Activated naive CD4-positive, alpha-beta T cell treated with anti-CD3 and anti-CD28 coated beads, Interleukin-2, amount 50 U/mL, for 72 hours (primary cell): ENCODE measurements at regions not wholly inside any gene's neighbourhood (a gene's known extent, or its start where the extent isn't known, plus 50 kb on each side); places are given as distances from the start of the nearest gene placed in this dataset.
A peak's percentile ranks its signal among the peaks of the same experiment; 100 is the strongest.
"Not testable (repeated sequence)": the region's sequence is repeated elsewhere in the genome, so short reads cannot be mapped to it uniquely, and the experiment has no call there.

ENCODE experiments used
- ATAC-seq, 2 donors: fragments of 150-1000 bp; cut with Tn5 transposase; 2 replicates each; pipeline ENCODE4 v1.10.0; 2021; ENCODE audit warnings: mild to moderate bottlenecking in 2 of 2, moderate library complexity in 2 of 2
- DNase-seq, 2 donors: peaks; one replicate each; pipeline ENCODE4 v3.0.0; 2021 to 2022; ENCODE audit warnings: low spot score in 2 of 2
- H3K27ac Mint-ChIP-seq, 2 donors: one replicate each; pipeline ENCODE4 v1.8.0; 2022; ENCODE audit warnings: mild to moderate bottlenecking in 2 of 2, mixed read lengths in 2 of 2
- H3K36me3 Mint-ChIP-seq, 2 donors: one replicate each; pipeline ENCODE4 v1.8.0; 2022; ENCODE audit warnings: mixed read lengths in 2 of 2
- H3K9me3 Mint-ChIP-seq, 2 donors: one replicate each; pipeline ENCODE4 v1.8.0; 2022; ENCODE audit warnings: mixed read lengths in 2 of 2

DNA sequence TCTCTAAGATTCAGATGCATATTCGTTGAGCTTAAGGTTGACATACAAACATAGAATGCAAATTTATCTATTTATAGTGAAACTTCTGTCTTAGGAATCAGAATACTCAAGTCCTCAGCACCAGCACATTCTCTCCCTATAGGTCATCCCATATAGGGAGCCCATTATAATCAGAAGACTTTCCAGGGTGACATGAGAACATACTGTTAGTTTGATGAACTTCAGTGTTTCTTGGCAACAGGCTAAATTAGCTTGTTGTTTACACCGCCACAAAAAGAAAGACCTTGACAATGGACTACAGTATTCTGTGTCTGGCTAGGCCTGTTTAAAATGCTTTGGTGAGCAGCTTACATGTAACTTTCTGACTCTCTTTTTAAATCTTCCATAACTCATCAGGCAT is 104.2 kb downstream of the TAF11L14 start:
- peaks cover 7 to 13% of the 10 kb centered on the region in 2 donors for H3K9me3 Mint-ChIP-seq
- DNase-seq, result no peak
- no peaks in the 10 kb centered on the region for H3K36me3 Mint-ChIP-seq
- H3K27ac Mint-ChIP-seq, result no peak overlapping the region
- ATAC-seq, result no peak

DNA sequence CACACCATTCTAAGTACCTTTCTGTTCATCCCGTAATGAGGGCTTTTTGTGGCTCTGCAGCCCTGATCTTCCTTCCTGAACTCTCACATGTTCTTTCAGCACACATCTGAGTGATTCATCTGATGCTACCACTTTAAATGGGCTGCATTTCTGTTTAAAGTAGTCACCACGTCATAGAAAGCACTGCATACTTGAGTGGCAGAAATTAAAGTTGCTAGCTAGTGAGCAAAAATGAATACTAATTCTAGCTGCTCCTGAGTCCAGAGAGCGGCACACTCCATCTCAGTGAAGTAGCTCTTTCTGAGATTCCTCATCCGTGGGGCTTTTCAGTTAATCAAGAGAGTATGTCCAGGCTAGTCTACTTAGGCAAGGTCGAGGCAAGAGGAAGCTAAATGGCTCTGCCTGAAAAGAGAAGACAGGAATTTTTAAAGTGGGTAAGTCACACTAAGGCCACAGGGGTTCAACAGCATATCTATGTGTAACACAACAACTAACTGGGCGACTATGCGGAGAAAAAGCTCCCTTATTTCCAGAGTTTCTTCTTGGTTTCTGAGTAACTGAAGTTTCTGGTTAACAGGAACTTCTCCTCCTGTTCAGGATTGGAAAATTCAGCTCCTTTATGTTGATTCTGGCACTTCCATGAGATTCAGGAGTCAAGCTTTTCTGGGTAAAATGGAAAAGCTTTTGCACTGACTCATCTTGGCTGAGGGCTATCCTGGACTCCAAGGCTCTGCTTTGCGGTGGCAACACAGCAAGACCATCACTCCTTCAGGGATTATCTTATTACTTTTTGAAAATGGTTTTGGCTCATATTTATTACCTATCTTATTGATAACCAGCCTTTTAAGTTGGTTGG is 109.5 kb downstream of the TAF11L14 start:
- H3K9me3 Mint-ChIP-seq, result peaks cover 4 to 13% of the 10 kb centered on the region in 2 donors
- no peaks in the 10 kb centered on the region for H3K36me3 Mint-ChIP-seq
- no peak overlapping the region for H3K27ac Mint-ChIP-seq
- ATAC-seq, result no peak
- DNase-seq, result no peak

DNA sequence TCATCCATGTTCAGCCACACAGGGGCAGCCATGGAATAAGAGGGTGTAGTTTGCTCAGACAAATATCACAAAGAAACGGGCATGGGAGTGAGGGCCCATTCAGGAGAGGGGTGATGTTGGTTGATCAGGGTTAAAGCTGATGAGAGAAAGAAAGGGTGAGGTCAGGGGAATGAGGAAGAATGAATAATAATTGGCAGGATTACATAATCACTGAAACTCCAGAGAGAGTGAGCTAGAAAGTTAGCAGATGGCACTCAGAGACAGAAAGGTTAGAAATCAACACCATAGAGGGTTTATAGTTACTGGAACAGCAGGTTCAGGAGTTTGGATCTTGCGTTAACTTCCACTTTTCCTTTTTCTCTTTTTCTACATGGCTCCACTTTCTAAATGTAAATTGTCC is 113.9 kb downstream of the TAF11L14 start:
- Mint-ChIP-seq H3K27ac (no peak overlapping the region), H3K9me3 (peaks cover 0 to 9% of the 10 kb centered on the region in 2 donors), H3K36me3 (no peaks in the 10 kb centered on the region)
- no peak for ATAC-seq
- DNase-seq, result no peak

DNA sequence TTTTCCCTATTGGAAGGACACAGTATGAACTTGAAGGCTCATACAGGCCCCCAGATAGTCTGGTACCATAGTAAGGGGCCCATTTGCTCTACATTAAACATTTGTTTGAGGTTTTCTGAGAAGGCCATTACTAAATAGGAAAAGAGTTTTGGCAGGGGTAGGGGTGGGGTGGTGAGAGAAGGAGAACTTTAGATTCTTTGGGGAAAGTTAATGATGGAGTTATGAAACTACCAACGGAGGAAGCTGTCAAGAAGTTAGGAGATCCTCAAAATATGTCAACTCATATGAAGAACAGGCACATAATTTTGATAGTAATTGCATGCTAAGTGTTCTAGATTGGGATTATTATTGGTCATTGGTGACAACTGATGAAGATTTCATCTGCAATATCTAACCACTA is 114.7 kb downstream of the TAF11L14 start:
- no peak for ATAC-seq

DNA sequence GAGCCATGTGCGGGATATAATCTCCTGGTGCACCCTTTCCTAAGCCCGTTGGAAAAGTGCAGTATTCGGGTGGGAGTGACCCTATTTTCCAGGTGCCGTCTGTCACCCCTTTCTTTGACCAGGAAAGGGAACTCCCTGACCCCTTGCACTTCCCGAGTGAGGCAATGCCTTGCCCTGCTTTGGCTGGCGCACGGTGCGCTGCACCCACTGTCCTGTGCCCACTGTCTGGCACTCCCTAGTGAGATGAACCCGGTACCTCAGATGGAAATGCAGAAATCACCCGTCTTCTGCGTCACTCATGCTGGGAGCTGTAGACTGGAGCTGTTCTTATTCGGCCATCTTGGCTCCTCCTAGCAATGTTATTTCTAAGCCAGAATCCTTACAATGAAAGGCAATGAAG is 121.1 kb downstream of the TAF11L14 start:
- not testable (repeated sequence) for ATAC-seq, DNase-seq, H3K27ac Mint-ChIP-seq
- Mint-ChIP-seq H3K9me3 (peaks cover 21 to 23% of the 10 kb centered on the region in 2 donors), H3K36me3 (peaks cover 0 to 11% of the 10 kb centered on the region in 2 donors)

More for the DNA sequence above, 114.7 kb downstream of the TAF11L14 start:
- no peak for DNase-seq
- Mint-ChIP-seq H3K9me3 (peaks cover 0 to 5% of the 10 kb centered on the region in 2 donors), H3K36me3 (no peaks in the 10 kb centered on the region), H3K27ac (no peak overlapping the region)

DNA sequence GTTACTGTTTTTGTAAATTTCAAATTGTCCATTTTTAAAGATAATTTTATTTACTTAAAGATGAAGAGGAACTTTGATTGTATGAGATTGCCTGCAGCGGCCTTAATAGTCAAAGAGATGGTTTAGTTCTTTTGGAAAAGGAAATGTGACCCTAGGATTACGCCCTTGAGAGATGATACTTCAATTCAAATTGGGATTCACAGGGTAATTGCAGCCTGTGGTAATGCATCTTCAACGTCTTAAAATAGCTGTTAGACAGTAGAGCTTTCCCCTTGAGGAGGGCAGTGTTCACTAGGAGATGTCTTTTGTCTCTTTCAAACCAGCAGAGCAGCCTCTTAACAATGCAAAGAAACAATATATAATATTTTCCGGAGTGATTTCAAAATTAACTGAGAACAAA is 127.1 kb downstream of the TAF11L14 start:
- no peak for DNase-seq
- H3K9me3 Mint-ChIP-seq, result peaks cover 18 to 30% of the 10 kb centered on the region in 2 donors
- no peaks in the 10 kb centered on the region for H3K36me3 Mint-ChIP-seq
- no peak overlapping the region for H3K27ac Mint-ChIP-seq
- ATAC-seq, result no peak

DNA sequence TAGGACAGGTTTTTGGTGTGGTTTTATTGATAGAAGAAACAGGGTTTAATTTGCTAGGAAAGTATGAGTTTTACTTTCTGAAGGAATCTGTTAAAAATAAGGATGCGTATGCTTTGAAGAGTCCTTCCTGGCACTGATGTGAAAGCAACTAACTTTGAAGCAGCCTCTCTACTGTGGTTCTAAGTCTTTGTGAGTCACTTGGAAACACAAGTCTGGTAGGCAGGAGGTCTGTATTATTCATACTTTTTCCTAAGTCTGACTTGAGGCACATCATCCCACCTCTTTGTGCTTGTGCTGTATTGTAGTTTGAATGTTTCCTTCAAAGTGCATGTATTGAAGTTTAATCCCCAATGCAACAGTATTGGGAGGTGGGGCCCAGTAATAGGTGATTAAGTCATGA is 129.0 kb downstream of the TAF11L14 start:
- Mint-ChIP-seq H3K27ac (no peak overlapping the region), H3K9me3 (peaks cover 22 to 36% of the 10 kb centered on the region in 2 donors), H3K36me3 (peaks cover 0 to 5% of the 10 kb centered on the region in 2 donors)
- ATAC-seq (peak in 1 of 2 donors; percentile 22), DNase-seq (no peak)

DNA sequence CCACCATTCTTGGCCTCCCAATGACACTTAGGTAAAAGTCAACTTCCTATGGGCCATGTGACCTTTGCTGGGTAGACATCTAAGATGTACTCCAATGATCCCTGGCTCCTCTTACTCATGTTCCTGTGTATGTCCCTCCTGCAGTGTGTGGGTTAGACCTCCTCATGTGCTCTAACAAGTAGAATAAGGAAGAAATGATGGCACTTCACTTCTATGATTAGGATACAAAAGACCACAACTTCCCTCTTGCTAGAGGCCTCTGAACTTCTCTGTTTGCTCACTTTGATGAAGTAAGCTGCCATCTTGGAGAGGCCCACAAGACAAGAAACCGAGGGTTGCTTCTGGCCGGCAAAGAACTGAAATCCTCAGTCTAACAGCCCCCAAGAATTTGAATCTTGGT is 131.8 kb downstream of the TAF11L14 start:
- H3K36me3 Mint-ChIP-seq, result peaks cover 0 to 5% of the 10 kb centered on the region in 2 donors
- ATAC-seq (no peak), DNase-seq (no peak)
- peaks cover 16 to 31% of the 10 kb centered on the region in 2 donors for H3K9me3 Mint-ChIP-seq
- H3K27ac Mint-ChIP-seq, result no peak overlapping the region

DNA sequence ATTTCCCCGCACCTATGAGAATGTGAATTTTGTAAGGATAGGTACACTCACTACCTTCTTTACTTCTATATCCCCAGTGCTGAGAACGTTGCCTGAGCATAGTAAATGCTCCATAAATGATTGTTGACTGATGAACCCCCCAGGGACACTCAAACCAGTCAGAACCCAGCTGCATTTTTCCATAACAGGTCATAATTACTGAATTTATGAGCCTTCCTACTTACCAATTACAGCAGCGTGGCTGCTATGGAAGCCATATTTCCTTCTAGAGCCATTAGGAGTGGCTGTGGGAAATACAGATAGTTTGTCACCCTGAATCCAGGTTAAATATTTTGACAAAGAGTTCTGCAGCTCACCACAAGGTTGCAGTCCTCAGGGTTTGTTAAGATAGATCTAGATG is 135.0 kb downstream of the TAF11L14 start:
- ATAC-seq (no peak), DNase-seq (no peak)
- H3K9me3 Mint-ChIP-seq, result peaks cover 25 to 28% of the 10 kb centered on the region in 2 donors
- H3K27ac Mint-ChIP-seq, result no peak overlapping the region
- peaks cover 0 to 5% of the 10 kb centered on the region in 2 donors for H3K36me3 Mint-ChIP-seq

DNA sequence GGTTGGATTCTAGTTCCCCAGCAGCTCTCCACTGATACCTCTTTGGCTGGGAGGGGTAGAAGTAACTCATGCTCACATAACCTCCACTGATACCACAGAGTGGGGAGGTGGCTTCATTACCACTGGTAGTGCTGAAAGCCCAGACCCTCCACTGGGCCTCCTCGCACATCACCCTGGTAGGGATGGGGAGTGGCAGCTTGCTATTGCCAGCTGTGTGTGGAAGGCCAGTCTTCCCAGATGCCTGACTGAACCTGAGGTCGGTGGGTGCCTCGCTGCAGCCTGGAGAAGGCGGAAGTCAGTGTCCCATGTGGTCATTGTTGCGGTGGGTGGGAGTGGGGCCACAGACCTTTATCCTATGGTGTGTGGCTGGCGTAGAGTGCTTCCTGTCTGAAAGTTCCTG is 138.0 kb downstream of the TAF11L14 start:
- H3K36me3 Mint-ChIP-seq, result no peaks in the 10 kb centered on the region
- DNase-seq (no peak), ATAC-seq (no peak)
- no peak overlapping the region for H3K27ac Mint-ChIP-seq
- peaks cover 12 to 19% of the 10 kb centered on the region in 2 donors for H3K9me3 Mint-ChIP-seq

DNA sequence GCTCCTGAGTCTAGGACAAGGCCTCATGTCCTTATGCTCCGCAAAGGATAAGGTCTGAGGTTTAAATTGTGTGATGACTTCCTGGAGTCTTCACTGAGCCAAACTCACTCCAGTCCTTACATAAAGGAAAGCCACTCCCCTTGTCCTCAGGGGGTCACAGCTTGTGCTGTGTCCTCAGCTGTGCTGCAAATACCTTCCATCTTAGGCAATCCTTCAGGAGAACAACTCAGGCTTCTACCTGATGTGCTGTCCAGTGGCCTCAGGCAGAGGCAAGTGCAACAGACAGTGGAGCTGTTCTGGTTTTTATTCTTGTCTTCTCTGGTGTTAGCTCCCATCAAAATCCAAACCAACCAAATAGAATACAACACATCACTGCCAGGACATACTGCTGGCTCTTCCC is 151.5 kb downstream of the TAF11L14 start:
- Mint-ChIP-seq H3K27ac (no peak overlapping the region), H3K9me3 (peaks cover 15 to 19% of the 10 kb centered on the region in 2 donors), H3K36me3 (peaks cover 0 to 5% of the 10 kb centered on the region in 2 donors)
- no peak for ATAC-seq
- DNase-seq, result no peak

DNA sequence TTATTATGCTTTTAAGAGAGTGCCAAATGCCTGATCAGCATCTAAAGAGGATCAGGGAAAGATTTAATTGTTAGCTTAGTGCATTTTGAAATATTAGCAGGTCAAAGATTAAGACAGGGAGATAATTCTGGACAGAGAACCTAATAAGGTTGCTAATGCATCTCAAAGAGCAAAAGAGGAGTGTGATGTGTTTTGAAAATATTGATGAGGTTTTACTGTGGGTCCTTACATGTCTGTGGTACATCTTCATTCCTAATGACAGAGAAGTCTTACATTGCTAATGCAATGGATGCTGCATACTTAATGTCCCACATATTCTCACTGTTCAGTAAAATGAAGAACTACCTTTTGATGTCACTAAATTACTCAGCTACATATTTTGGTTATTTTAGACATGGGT is 154.1 kb downstream of the TAF11L14 start:
- ATAC-seq (no peak), DNase-seq (no peak)
- Mint-ChIP-seq H3K9me3 (peaks cover 15 to 22% of the 10 kb centered on the region in 2 donors), H3K27ac (no peak overlapping the region), H3K36me3 (peaks cover 0 to 5% of the 10 kb centered on the region in 2 donors)

DNA sequence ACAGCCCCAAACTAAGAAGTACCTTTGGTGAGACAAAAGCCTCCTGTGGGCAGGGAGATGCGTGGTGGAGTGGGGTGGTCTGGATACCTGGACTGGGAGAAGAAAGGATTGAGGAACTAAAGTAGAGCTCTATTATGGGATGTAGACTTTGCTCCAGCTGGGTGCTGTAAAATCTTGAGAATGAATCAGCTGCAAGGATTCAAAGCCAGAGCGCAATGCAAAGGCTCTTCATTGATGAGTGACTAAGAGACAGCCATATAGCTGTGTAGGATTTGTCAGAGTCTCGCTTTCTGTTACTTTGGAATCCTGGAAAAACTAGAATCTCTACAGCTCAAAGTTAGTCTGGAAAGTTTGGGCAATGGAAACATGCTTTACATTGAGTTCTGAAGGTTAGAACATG is 159.9 kb downstream of the TAF11L14 start:
- Mint-ChIP-seq H3K9me3 (peaks cover 25 to 26% of the 10 kb centered on the region in 2 donors), H3K27ac (no peak overlapping the region), H3K36me3 (no peaks in the 10 kb centered on the region)
- no peak for DNase-seq
- ATAC-seq, result no peak

DNA sequence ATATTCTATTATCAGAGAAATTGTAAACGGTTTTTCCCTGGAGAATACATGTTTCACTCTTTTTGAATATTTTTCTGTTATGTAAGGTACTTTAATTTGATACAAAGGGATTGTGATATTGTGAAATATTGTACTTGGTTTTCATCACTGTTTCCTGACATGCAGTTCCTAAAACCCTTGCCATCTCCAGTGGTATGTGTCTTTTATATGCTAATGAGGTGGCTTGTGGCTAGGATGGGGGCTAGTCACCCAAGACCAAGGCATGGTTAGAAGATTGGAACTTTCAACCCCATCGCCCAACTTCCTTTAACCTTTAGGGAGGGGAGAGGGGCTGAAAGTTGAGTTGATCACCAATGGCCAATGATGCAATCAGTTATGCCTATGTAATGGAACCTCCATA is 160.6 kb downstream of the TAF11L14 start:
- no peaks in the 10 kb centered on the region for H3K36me3 Mint-ChIP-seq
- DNase-seq (no peak), ATAC-seq (no peak)
- H3K27ac Mint-ChIP-seq, result no peak overlapping the region
- peaks cover 24 to 29% of the 10 kb centered on the region in 2 donors for H3K9me3 Mint-ChIP-seq

DNA sequence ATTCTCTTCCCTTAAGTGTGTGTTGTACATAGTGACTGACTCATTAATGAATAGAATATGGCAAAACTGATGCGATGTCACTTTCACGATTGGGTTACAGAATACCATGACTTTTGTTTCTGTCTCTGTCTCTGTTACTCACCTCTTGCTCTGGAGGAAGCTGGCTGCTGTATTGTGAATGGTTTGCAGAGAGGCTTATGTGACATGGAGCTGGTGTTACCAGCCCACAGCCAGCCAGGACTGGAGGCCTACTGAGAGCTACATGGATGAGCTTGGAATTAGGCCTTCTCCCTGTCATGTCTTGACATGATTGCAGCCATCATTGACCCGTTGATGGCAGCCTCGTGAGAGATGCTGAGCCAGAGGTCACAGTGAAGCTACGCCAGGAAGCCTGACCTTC is 161.9 kb downstream of the TAF11L14 start:
- DNase-seq, result no peak

DNA sequence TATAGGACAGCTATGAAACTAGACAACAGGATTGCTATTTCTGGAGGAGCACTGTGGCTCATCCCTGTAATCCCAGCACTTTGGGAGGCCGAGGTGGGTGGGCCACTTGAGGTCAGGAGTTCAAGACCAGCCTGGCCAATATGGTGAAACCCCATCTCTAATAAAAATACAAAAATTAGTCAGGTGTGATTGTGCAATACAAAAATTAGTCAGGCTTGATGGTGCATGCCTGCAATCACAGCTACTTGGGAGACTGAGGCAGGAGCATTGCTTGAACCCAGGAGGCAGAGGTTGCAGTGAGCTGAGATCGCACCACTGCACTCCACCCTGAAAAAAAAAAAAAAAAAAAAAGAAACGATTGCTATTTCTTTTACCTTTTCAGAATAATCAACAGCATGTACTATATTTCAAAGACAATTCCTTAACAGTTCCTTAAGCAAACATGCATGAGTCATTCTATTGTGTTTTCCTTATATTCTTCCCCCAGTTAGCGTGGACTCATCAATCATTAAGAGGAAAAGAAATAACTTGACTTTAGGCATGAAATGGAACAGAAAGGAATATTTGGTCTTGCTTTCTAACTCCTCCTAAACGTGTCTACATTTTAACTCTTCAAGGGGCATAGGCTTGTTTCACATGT is 162.6 kb downstream of the TAF11L14 start:
- peaks cover 15 to 24% of the 10 kb centered on the region in 2 donors for H3K9me3 Mint-ChIP-seq
- no peaks in the 10 kb centered on the region for H3K36me3 Mint-ChIP-seq
- ATAC-seq (no peak), DNase-seq (no peak)
- H3K27ac Mint-ChIP-seq, result no peak overlapping the region

More for the DNA sequence above, 161.9 kb downstream of the TAF11L14 start:
- H3K9me3 Mint-ChIP-seq, result peaks cover 15 to 24% of the 10 kb centered on the region in 2 donors
- H3K36me3 Mint-ChIP-seq, result no peaks in the 10 kb centered on the region
- H3K27ac Mint-ChIP-seq, result no peak overlapping the region
- ATAC-seq, result no peak

DNA sequence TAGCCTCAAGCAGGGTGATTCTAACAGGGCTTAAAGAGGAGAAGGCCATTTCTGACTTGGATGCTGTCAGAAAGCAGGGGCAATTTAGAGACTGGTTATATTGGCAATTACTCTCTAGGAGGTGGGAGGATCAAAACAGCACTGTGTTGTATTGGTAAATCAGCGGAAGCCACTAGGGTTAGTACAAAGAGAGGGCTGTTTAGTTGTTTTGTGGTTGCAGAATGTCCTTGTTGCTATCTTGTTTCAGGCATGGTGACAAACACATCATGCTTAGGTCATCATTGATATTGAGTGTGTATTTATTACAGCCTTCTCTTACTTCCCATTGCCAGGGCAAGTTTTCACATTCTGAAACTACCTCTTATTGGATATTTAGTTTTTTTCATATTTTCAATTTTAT is 165.3 kb downstream of the TAF11L14 start:
- H3K27ac Mint-ChIP-seq, result no peak overlapping the region
- no peaks in the 10 kb centered on the region for H3K36me3 Mint-ChIP-seq

More for the DNA sequence above, 165.3 kb downstream of the TAF11L14 start:
- peaks cover 5 to 14% of the 10 kb centered on the region in 2 donors for H3K9me3 Mint-ChIP-seq
- ATAC-seq (no peak), DNase-seq (no peak)
